Kidney capillary endothelial cell (primary cell): ENCODE measurements at regions not wholly inside any gene's neighbourhood (a gene's known extent, or its start where the extent isn't known, plus 50 kb on each side); places are given as distances from the start of the nearest gene placed in this dataset.

Experiments used
- DNase-seq: peaks from one replicate; pipeline ENCODE4 v3.0.0-alpha.2; 2018; ENCODE audit warnings: low spot score

DNA sequence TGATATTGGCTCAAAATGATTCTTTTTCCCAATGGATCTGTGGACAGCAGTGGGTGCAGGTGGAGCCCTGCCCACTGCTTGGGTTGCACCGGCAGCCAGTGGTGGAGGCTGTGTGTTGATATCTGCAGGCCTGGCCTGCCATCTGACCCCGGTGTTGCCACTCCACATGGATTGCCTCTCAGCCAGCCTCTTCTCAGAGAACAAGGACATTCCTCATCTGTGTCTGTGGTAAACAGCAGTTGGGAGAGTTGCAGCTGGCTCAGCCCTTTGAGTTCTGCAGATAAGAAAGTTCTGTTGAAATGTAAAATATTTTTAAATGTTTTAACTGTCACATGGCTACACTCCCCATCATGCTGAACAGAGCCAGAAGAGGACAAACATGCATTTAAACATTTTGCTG lies 374.9 kb upstream of the CELF2 start:
- DNase-seq, result no peak

GRCh38 chr10:10644008-10644646 lies 373.5 kb upstream of the CELF2 start:
- DNase-seq, result no peak

- DNase-seq, result no peak
Observed at GRCh38 chr10:10644676-10645385, 372.8 kb upstream of the CELF2 start.

GRCh38 chr10:10647331-10647730 lies 370.3 kb upstream of the CELF2 start:
- DNase-seq, result no peak

GRCh38 chr10:10657139-10657760 lies 360.4 kb upstream of the CELF2 start:
- DNase-seq, result no peak

DNA sequence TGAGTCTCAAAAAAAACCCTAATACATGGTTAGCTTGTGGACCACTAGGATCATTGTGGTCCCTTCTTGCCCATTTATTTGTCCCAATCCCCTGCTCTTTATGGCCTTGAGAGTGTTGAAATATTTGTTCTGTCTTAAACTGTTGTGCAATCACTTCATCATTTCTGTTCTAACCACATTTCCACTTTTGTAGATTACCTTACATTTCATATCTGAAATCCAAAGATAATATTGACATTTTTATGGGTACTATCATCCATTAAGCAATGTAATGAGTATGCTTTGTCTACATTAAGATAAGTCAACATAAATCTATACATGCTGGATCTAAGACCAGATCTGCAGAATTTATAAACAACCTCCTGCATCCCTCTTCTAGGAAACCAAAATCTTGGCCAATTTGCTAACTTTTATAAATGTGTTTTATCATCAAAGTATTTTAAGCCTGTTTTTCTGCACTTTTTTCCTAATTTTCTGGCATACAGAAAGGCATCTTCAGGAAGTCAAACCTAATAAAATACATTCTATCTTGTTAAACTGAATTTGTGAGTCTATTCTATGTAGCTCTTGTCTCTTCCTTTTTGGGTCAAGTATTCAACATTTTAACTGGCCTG lies 359.4 kb upstream of the CELF2 start:
- DNase-seq, result no peak

DNA sequence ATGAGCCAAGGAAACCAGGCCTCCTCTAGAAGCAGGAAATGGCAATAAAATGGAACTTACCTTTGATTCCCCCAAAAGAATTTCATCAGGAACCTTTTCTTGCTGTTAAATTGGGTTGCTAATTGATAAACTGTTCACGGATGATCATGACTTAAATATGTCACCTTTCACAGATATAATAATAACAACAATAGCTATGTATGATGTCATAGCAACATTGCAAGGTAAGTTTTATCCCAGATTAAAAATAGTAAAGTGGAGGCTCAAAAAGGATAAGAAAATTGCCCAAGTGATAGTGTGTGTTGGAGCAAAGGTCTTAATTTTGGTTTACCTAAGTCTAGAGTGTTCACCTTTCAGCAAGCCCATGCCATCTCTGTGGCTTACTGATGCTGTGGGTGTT lies 357.6 kb upstream of the CELF2 start:
- DNase-seq, result no peak

DNA sequence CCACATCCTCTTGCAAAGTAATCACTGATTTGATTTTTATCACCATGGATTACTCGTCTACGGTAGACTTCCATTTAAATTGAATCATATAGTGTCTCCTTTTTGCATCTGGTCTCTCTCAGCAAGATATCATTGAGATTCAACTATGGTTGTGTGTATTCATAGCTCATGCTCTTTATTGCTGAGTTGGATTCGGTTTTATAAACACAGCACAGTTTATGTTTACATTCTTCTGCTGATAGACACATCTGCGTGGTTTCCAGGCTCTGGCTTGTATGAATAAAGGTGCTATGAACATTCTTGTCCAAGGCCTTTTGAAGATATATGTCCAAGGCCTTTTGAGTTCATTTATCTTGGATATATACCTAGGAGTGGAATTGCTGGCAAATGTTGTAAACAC lies 356.5 kb upstream of the CELF2 start:
- no peak for DNase-seq

DNA sequence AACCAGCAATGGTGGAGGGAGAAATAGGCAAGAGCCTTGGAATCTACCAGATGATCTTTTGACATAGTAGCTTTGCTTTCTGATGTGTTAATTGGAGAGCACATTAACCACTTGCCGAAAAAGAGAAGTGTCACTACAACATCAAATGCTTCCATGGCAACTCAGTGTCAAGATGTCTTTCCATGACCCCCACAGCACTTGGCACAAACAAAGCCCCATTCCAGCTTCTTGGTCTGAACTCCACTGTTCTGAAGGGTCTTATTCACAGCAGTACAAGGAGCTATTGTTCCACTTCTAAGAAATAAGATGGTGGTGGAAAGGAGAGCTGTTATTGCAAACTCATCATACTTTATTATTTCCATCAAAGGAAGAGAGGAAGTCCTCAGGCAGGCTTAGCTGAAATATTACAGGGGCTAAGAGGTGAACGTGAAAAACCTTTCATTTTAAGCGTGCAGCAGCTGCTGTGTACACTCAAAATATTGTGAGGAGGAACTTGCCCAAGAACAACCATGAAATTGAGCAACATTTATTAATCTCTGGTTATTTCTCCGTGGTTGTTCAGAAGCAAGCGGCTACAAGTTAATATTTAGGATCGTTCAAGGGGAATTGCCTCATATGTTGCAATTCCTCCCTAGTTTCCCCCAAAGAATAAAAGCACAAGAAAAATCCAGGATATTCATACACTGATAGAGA lies 354.8 kb upstream of the CELF2 start:
- DNase-seq, result no peak

GRCh38 chr10:10663622-10664021 lies 354.1 kb upstream of the CELF2 start:
- DNase-seq, result no peak

DNA sequence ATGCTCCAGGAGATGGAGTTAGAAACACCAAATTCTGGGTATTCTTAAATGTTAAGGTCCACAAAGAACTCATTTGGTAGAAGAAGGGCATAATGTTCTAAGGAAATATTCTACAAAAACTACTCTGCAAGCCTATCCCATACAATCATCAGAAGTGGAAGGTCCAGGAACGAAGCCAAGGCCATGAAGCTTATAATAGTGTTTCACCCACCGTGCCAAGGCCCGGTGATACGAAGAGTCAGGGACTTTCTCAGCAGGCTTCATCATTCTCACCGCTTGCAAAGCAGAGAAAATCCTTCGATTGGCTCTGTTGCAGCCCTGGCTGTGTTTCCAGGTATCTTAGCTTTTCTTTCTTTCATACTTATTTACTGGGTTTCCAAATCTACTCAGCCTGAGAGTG lies 351.9 kb upstream of the CELF2 start:
- DNase-seq, result no peak

DNA sequence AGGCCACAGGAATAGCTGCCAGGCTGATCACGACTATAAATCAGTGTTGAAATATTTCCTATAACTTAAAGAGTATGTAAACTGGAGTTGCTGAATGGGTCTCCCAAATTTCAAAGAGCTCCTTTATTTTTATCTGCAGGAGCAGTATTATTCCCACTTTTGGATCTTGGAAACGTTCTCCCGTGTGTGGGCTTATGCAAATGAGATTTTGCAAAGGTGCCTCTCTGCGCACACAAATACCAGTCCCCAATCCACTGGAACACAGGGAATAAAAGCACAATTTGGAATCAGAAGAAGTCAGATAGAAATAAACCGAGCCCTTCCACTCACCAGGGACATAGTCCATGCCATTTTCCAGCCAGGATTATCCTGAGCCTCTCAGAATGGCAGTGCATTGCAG lies 350.2 kb upstream of the CELF2 start:
- DNase-seq, result no peak

DNA sequence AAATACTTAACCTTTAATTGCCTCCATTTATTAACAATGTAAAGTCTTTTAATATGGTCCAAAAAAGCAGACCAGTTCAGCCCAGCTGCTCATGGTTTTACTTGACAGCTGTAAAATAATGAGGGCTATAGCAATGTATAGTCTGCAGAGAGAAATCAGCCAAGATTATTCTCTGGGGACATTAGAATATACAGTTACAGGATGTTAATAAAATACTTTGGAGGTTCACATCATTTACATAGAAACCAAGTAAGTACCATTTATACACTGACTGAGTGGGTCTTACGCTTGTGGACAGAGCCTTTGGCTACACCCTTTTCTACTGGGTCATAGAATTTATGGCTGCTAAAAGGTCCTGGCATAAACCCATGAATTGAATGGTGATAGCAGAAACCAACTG lies 340.7 kb upstream of the CELF2 start:
- no peak for DNase-seq

GRCh38 chr10:10677479-10677878 lies 340.2 kb upstream of the CELF2 start:
- DNase-seq, result no peak

DNA sequence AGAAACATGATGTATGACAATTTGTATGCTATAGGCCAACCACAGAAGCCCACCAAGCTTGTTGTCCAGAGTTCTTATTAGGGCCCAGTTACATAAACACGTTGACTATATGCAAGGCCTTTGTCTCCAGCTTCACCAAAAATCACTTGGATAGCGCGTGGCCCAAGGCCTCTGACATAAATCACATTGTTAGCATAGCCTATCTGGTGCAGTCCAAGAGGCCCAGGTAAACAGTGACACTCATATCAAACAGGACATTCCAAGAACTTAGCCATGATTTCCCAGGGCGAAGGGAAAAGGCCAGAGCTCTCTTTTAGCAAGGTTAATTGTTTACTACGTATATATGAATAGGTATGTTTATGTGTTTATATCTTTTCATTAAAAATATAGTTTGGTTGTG lies 337.2 kb upstream of the CELF2 start:
- DNase-seq, result no peak

DNA sequence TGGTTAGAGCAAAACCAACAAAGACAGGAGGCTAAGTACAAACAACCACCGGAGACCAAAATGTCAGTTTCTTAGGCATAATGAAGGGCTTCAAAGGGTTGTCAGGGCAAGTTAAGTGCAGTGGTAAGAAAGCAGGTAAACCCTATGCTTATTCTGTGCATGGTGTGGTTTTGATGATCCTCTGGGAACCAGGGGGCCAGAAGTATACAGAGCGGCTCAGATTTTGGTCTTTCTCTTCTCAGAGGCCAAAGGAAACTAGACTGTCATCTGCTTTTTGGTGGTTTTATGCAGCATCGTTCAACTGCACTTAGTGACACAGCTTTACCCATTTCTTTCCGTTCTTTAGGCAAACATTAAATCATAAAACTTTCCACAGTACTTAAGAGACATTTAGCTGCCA lies 332.7 kb upstream of the CELF2 start:
- DNase-seq, result no peak

DNA sequence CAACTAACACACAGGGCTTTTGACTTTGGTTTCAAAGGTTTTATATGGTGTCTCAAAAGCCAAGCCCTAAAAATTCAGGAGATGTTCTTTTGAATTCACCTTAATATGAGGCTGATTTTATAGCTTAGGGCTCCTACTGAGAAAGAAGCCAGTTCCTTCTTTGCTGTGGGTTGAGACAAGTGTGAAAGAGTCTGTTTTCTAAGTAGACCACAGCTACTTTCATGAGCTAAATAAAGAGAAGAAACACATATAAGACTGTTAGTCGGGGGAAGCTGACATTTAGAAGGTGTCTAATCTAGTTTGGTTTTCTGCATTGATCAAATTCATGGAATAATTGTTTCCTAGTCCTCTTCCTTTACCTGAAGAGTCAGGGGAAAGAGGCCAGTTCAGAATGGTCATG lies 332.1 kb upstream of the CELF2 start:
- no peak for DNase-seq

DNA sequence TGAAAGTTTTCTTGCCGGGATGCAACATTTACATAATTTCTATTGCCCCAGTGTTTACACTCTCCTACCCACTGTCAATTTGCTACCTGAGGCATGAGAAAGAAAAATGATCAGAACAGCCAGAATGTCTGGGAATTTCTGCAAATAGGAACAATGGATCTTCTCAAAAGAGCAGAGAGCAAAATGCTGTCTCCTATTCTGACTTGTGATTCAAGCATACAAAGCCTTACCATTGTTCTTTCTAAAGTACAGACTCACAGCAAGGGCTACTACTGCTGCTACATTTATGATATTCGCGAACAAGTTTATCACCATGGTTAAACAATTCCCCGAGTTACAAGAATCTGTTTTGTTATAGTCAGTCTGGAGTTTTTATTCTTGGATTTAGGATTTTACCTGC lies 329.9 kb upstream of the CELF2 start:
- DNase-seq, result no peak

- no peak for DNase-seq
Observed at GRCh38 chr10:10699427-10699826, 318.2 kb upstream of the CELF2 start.

DNA sequence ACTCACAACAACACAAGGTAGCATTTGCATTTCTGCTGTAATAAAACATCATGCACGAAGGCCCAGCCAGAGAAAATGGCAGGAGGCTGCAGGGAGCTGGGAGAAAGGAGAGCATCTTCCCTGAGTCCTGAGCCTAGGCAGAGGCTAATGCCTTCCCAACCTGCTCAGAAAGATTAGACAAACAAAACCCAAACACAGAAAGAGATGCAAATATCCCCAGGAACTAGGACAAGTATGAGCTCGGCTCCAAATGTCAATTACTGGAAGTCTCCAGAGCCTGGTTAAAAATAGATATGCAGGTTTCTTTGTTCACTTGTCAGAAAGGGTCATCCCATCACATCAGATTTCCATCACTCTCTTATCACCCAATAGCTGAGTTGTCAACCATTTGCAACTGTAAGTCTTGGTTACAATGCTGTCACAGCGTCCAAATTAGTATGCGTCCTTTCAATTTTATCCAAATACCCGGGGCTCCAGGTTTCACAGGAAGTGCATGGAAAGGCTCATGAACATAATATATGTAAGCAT lies 316.5 kb upstream of the CELF2 start:
- no peak for DNase-seq

GRCh38 chr10:10702211-10702610 lies 315.5 kb upstream of the CELF2 start:
- DNase-seq, result no peak

DNA sequence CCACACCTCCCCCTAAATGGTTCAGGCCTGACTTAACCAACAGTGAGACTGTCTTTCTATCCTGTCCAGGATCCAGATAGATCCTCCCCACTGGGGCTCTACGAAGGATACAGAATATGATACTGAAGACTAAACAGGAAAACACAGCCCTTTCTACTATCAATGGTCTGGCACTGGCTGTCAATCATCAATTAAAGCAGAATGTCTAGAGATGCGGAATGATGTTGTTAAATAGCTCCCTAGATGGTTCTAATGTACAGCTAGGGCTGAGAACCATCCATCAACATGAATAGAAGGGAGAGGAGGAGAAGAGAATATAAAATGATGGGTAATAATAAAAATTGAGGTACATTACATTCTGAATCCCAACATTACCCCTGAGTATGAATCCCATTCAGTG lies 314.3 kb upstream of the CELF2 start:
- no peak for DNase-seq
